ENCODE measurements at regions not wholly inside any gene's neighbourhood (a gene's known extent, or its start where the extent isn't known, plus 50 kb on each side); places are given as distances from the start of the nearest gene placed in this dataset.

- TF ChIP-seq CTCF (IDR thresholded peaks at IDR 0.05) (no peak), POLR2A (IDR thresholded peaks at IDR 0.05) (no peak)
Observed at GRCh38 chr10:30189238-30189580, 129.8 kb upstream of the JCAD start.

Measured in uterus (tissue), 2 donors.